ENCODE measurements at regions not wholly inside any gene's neighbourhood (a gene's known extent, or its start where the extent isn't known, plus 50 kb on each side); places are given as distances from the start of the nearest gene placed in this dataset.

DNA sequence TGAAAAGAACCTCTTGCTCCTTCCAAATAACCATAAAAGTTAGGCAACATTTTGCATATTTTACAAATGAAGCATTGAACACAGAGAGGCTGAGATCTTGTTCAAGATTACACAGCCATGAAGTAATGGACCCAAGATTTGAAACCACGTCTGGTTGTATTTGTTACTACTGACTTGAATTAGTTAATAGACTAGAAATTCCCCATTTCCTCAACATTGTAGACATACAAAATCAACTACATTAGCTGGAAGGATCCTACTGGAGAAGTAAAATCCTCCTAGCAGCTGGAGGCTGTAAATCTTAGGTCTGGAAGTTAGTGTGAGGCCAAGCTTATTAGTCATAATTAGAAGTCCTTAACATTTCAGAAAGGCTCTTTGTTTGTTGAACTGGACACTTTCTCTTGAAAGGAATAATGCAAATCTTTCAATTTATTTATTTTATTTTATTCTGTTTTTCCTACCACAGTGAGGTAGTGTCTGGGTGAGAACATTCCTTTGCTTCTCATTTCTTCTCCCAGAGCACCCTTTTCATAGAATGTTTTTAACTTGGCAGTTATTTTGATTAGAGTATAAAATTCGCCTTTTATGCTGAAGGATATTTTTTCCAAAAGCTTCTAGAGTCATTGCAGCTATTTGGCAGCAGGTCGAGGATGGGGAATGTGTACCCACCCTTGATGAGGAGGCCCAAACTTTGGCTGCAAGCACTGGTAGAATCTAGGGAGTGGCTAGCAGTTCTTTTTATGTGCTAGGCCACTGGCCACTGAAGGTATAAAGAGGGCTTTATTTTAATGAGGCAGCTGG lies 62.0 kb upstream of the CLNK start:
- TF ChIP-seq CTCF (IDR thresholded peaks at IDR 0.05 in 4 of 5, conservative IDR thresholded peaks at IDR 0.05 in 1 of 5) (no peak), POLR2A (IDR thresholded peaks at IDR 0.05) (no peak)

Data from gastrocnemius medialis (tissue), 4 donors.